Thoracic aorta (tissue), 2 donors: ENCODE measurements at regions not wholly inside any gene's neighbourhood (a gene's known extent, or its start where the extent isn't known, plus 50 kb on each side); places are given as distances from the start of the nearest gene placed in this dataset.

ENCODE experiments used
- ATAC-seq: fragments of 150-250 bp; one replicate; pipeline ENCODE4 v1.8.0; 2017; ENCODE audit warnings: low read depth; ENCODE audit not compliant: insufficient number of reproducible peaks, low FRiP score
- DNase-seq: peaks from one replicate; pipeline ENCODE4 v3.0.0-alpha.2; 2020; ENCODE audit warnings: low spot score
- H3K27ac ChIP-seq, 2 donors: fragments of 200-600 bp; sonication (generic); 1 replicate in 1 of 2; 2 replicates in 1 of 2; pipeline ENCODE4 v1.5.1; 2016; ENCODE audit warnings: mild to moderate bottlenecking in 2 of 2, moderate library complexity in 2 of 2
- H3K27me3 ChIP-seq: fragments of 200-600 bp; sonication (generic); replicated peaks from 2 replicates; pipeline ENCODE4 v1.6.0; 2016; ENCODE audit warnings: mild to moderate bottlenecking; ENCODE audit not compliant: insufficient read depth
- H3K36me3 ChIP-seq: fragments of 200-600 bp; sonication (generic); one replicate; pipeline ENCODE4 v1.5.1; 2016
- H3K4me1 ChIP-seq, 2 donors: fragments of 200-600 bp; sonication (generic); 1 replicate in 1 of 2; 2 replicates in 1 of 2; pipeline versions ENCODE4 v1.5.1 to v1.6.0; 2016; ENCODE audit warnings: low read depth in 2 of 2, mild to moderate bottlenecking in 1 of 2; ENCODE audit not compliant: control insufficient read depth in 1 of 2
- H3K4me3 ChIP-seq: fragments of 200-600 bp; sonication (generic); 2 replicates; pipeline ENCODE4 v1.5.1; 2016; ENCODE audit warnings: mild to moderate bottlenecking
- H3K9me3 ChIP-seq: fragments of 200-600 bp; sonication (generic); 2 replicates; pipeline ENCODE4 v1.5.1; 2016
- CTCF ChIP-seq: fragments of 200-600 bp; sonication (generic); IDR thresholded peaks from one replicate; pipeline ENCODE4 v1.5.1; 2019; ENCODE audit warnings: antibody characterized with exemption

GRCh38 chr12:23415180-23415579, 534.3 kb downstream of the SOX5 start:
- H3K9me3 ChIP-seq, result no peaks in the 10 kb centered on the region
- no peak for TF ChIP-seq CTCF
- ATAC-seq (no peak), DNase-seq (no peak)
- H3K27ac ChIP-seq, result peak overlapping the region; percentile 45 to 61
- H3K36me3 ChIP-seq, result no peaks in the 10 kb centered on the region
- no peaks in the 10 kb centered on the region for H3K27me3 ChIP-seq
- H3K4me3 ChIP-seq, result no peak overlapping the region
- peaks cover 7 to 41% of the 10 kb centered on the region in 2 donors for H3K4me1 ChIP-seq

- DNase-seq (no peak), ATAC-seq (no peak)
- TF ChIP-seq CTCF, result no peak
- H3K27me3 ChIP-seq, result no peaks in the 10 kb centered on the region
- no peaks in the 10 kb centered on the region for H3K9me3 ChIP-seq
- H3K4me1 ChIP-seq, result peaks cover 0 to 1% of the 10 kb centered on the region in 2 donors
- no peak overlapping the region for H3K4me3 ChIP-seq
- no peaks in the 10 kb centered on the region for H3K36me3 ChIP-seq
- no peak overlapping the region for H3K27ac ChIP-seq
These were observed 527.9 kb downstream of the SOX5 start for GRCh38 chr12:23421556-23421955.

GRCh38 chr12:23423097-23423687, 526.3 kb downstream of the SOX5 start:
- Histone ChIP-seq H3K9me3 (no peaks in the 10 kb centered on the region), H3K27ac (no peak overlapping the region), H3K4me3 (no peak overlapping the region), H3K36me3 (no peaks in the 10 kb centered on the region), H3K27me3 (no peaks in the 10 kb centered on the region), H3K4me1 (no peaks in the 10 kb centered on the region)
- DNase-seq (no peak), ATAC-seq (no peak)
- TF ChIP-seq CTCF, result no peak

- H3K9me3 ChIP-seq, result no peaks in the 10 kb centered on the region
- H3K27me3 ChIP-seq, result no peaks in the 10 kb centered on the region
- no peak overlapping the region for H3K4me3 ChIP-seq
- TF ChIP-seq CTCF, result no peak
- H3K27ac ChIP-seq, result no peak overlapping the region
- ATAC-seq (no peak), DNase-seq (no peak)
- H3K36me3 ChIP-seq, result no peaks in the 10 kb centered on the region
- H3K4me1 ChIP-seq, result no peaks in the 10 kb centered on the region
These were observed 525.7 kb downstream of the SOX5 start for GRCh38 chr12:23423796-23424195.

- H3K4me1 ChIP-seq, result no peaks in the 10 kb centered on the region
- no peaks in the 10 kb centered on the region for H3K27me3 ChIP-seq
- H3K9me3 ChIP-seq, result no peaks in the 10 kb centered on the region
- no peak for ATAC-seq
- no peak overlapping the region for H3K27ac ChIP-seq
- DNase-seq, result no peak
- no peaks in the 10 kb centered on the region for H3K36me3 ChIP-seq
- TF ChIP-seq CTCF, result no peak
- no peak overlapping the region for H3K4me3 ChIP-seq
These were observed 524.8 kb downstream of the SOX5 start for GRCh38 chr12:23424685-23425084.
